Tibial nerve (tissue), 4 donors: ENCODE measurements at regions not wholly inside any gene's neighbourhood (a gene's known extent, or its start where the extent isn't known, plus 50 kb on each side); places are given as distances from the start of the nearest gene placed in this dataset.

ENCODE experiments used
- DNase-seq, 2 donors: peaks; one replicate each; pipeline ENCODE4 v3.0.0-alpha.2; 2019; ENCODE audit warnings: low spot score in 2 of 2
- H3K27ac ChIP-seq, 4 donors: fragments of 200-600 bp; sonication (generic) in 3 of 4; one replicate each; pipeline ENCODE4 v1.5.1; 2017 to 2019; ENCODE audit warnings: mild to moderate bottlenecking in 1 of 4
- H3K27me3 ChIP-seq, 2 donors: fragments of 200-600 bp; sonication (generic) in 1 of 2; one replicate each; pipeline versions ENCODE4 v1.5.1 to v1.6.0; 2017 to 2019
- H3K36me3 ChIP-seq, 3 donors: fragments of 200-600 bp; sonication (generic); one replicate each; pipeline ENCODE4 v1.5.1; 2018 to 2019
- H3K4me1 ChIP-seq, 4 donors: fragments of 200-600 bp; sonication (generic) in 3 of 4; one replicate each; pipeline ENCODE4 v1.5.1; 2017 to 2019
- H3K4me3 ChIP-seq, 4 donors: fragments of 200-600 bp; sonication (generic) in 3 of 4; one replicate each; pipeline ENCODE4 v1.5.1; 2017 to 2019; ENCODE audit warnings: mild to moderate bottlenecking in 1 of 4, moderate library complexity in 1 of 4
- H3K9me3 ChIP-seq, 4 donors: fragments of 200-600 bp; sonication (generic) in 3 of 4; one replicate each; pipeline ENCODE4 v1.5.1; 2017 to 2019
- CTCF ChIP-seq, 5 experiments: fragments of 200-600 bp in 3 of 5; fragments of 450-650 bp in 2 of 5; sonication (generic) in 3 of 5; IDR thresholded peaks; one replicate each; pipeline ENCODE4 v1.5.1; 2016 to 2019; ENCODE audit warnings: antibody characterized with exemption in 5 of 5, mild to moderate bottlenecking in 3 of 5, moderate library complexity in 2 of 5
- EP300 ChIP-seq, 2 donors: sonication (generic); formaldehyde crosslinking; IDR thresholded peaks; one replicate each; pipeline ENCODE4 v1.6.1; 2017; ENCODE audit warnings: antibody characterized with exemption in 2 of 2, mild to moderate bottlenecking in 1 of 2
- POLR2A ChIP-seq, 2 donors: fragments of 450-650 bp; IDR thresholded peaks; one replicate each; pipeline ENCODE4 v1.6.1; 2017; ENCODE audit warnings: antibody characterized with exemption in 2 of 2, mild to moderate bottlenecking in 2 of 2, moderate library complexity in 2 of 2
- WGBS, 2 donors: methylation state at CpG; one replicate each; pipeline ENCODE4 v1.1.5; 2018; 5-methylcytosine and 5-hydroxymethylcytosine counted together

GRCh38 chr6:144343701-144344428, 58.7 kb downstream of the UTRN start:
- Histone ChIP-seq H3K4me1 (peaks cover 4 to 86% (median 45%) of the 10 kb centered on the region in 4 donors), H3K4me3 (peak overlapping the region in 2 of 4 donors; percentile 13 to 34), H3K36me3 (no peaks in the 10 kb centered on the region), H3K9me3 (no peaks in the 10 kb centered on the region), H3K27ac (peak overlapping the region in 3 of 4 donors; percentile 60 to 74 (median 61)), H3K27me3 (no peaks in the 10 kb centered on the region)
- no peak for DNase-seq
- 50 to 56% methylated on average over 10 of the region's 10 CpGs for WGBS, 2 donors
- TF ChIP-seq POLR2A (IDR thresholded peaks at IDR 0.05) (no peak), EP300 (IDR thresholded peaks at IDR 0.05) (peak in 1 of 2 donors; percentile 38)

- no peak for DNase-seq
These were observed 59.5 kb downstream of the UTRN start for GRCh38 chr6:144344646-144345045.

GRCh38 chr6:144345451-144345850, 60.3 kb downstream of the UTRN start:
- H3K9me3 ChIP-seq: no peaks in the 10 kb centered on the region
- no peaks in the 10 kb centered on the region for H3K36me3 ChIP-seq
- H3K4me3 ChIP-seq: no peak overlapping the region
- H3K27ac ChIP-seq: peak overlapping the region in 1 of 4 donors; percentile 26
- no peak for DNase-seq
- peaks cover 2 to 84% (median 38%) of the 10 kb centered on the region in 4 donors for H3K4me1 ChIP-seq
- no peak for TF ChIP-seq EP300 (IDR thresholded peaks at IDR 0.05)
- 93 to 98% methylated on average over 4 of the region's 4 CpGs for WGBS, 2 donors
- no peaks in the 10 kb centered on the region for H3K27me3 ChIP-seq

More at GRCh38 chr6:144344646-144345045, 59.5 kb downstream of the UTRN start:
- no peak for TF ChIP-seq POLR2A (IDR thresholded peaks at IDR 0.05)
- TF ChIP-seq EP300 (IDR thresholded peaks at IDR 0.05): no peak
- no peak for TF ChIP-seq CTCF (IDR thresholded peaks at IDR 0.05)
- Histone ChIP-seq H3K4me1 (peaks cover 4 to 84% (median 41%) of the 10 kb centered on the region in 4 donors), H3K9me3 (no peaks in the 10 kb centered on the region), H3K27me3 (no peaks in the 10 kb centered on the region), H3K4me3 (peak overlapping the region in 2 of 4 donors; percentile 13 to 34), H3K27ac (peak overlapping the region in 3 of 4 donors; percentile 53 to 74 (median 61)), H3K36me3 (no peaks in the 10 kb centered on the region)
- 62 to 78% methylated on average over 5 of the region's 5 CpGs for WGBS, 2 donors

DNA sequence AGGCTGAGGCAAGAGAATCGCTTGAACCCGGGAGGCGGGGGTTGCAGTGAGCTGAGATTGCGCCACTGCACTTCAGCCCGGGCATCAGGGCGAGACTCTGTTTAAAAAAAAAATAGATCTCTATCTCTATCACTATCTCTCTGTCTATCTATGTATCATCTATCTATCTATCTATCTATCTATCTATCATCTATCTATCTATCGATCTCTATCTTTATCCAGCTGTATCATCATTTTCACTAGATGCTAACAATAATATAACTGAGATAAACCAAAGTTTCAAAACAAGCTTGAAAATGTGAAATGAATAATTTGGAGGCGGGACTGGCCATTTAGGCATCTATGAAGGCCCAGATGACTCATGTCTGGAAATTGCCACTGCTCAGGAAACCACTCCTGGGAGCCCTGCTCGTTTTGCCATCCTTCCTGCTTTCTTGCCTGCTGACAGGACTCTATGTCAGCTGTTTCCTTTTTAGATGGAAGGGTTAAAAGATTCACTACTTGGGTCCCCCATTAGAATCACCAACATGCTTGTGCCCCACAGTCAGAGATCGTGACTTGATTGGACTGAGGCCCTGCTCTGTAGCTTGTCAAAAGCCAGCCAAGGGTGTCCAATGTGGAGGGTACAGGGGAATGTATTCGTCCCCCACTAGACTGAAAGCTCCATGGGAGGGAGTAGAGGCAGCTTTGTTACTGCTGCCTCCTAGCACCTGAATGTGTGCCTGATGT, 61.7 kb downstream of the UTRN start:
- Histone ChIP-seq H3K36me3 (no peaks in the 10 kb centered on the region), H3K27ac (peak overlapping the region in 1 of 4 donors; percentile 57), H3K4me3 (no peak overlapping the region), H3K27me3 (no peaks in the 10 kb centered on the region), H3K4me1 (peaks cover 0 to 84% (median 36%) of the 10 kb centered on the region in 4 donors), H3K9me3 (no peaks in the 10 kb centered on the region)
- 76 to 78% methylated on average over 11 of the region's 11 CpGs for WGBS, 2 donors
- DNase-seq: no peak
- no peak for TF ChIP-seq CTCF (IDR thresholded peaks at IDR 0.05)
- TF ChIP-seq POLR2A (IDR thresholded peaks at IDR 0.05): no peak
- no peak for TF ChIP-seq EP300 (IDR thresholded peaks at IDR 0.05)

DNA sequence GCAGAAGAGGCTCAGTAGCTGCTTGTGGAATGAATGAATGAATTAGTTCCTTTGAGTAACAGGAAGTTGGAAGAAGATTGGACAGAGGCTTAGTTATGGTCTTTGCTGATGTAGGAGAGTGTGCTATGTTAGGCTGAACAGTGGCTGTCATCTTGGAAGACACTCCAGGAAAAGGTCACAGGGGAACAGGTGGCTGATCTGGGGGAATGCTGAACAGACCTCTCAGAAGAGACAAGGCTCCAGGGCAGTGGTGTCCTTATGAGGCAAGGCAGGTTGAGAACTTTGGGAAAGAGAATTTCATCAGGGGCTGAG, 62.3 kb downstream of the UTRN start:
- H3K4me3 ChIP-seq: no peak overlapping the region
- no peak for DNase-seq
- TF ChIP-seq EP300 (IDR thresholded peaks at IDR 0.05) (no peak), CTCF (IDR thresholded peaks at IDR 0.05) (no peak), POLR2A (IDR thresholded peaks at IDR 0.05) (no peak)
- H3K36me3 ChIP-seq: no peaks in the 10 kb centered on the region
- H3K9me3 ChIP-seq: no peaks in the 10 kb centered on the region
- peaks cover 0 to 84% (median 39%) of the 10 kb centered on the region in 4 donors for H3K4me1 ChIP-seq
- H3K27me3 ChIP-seq: no peaks in the 10 kb centered on the region
- H3K27ac ChIP-seq: peak overlapping the region in 1 of 4 donors; percentile 57

DNA sequence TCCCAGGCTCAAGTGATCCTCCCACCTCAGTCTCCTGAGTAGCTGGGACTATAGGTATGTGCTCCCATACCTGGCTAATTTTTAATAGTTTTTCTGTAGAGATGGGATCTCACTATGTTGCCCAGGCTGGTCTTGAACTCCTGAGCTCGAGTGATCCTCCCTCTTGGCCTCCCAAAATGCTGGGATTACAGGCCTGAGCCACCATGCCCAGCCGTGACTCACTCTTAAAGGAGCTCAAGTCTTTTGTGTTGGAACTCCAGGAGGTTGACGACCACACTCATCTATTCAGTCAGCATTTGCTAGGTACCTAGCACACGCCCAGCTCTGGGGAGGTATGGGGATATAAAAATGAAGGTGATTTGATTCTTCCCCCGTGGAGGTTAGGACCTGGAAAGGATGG, 62.8 kb downstream of the UTRN start:
- Histone ChIP-seq H3K9me3 (no peaks in the 10 kb centered on the region), H3K4me3 (no peak overlapping the region), H3K36me3 (no peaks in the 10 kb centered on the region), H3K4me1 (peaks cover 0 to 84% (median 42%) of the 10 kb centered on the region in 4 donors), H3K27me3 (no peaks in the 10 kb centered on the region), H3K27ac (peak overlapping the region in 1 of 4 donors; percentile 7)
- 93 to 94% methylated on average over 5 of the region's 5 CpGs for WGBS, 2 donors
- TF ChIP-seq EP300 (IDR thresholded peaks at IDR 0.05) (no peak), POLR2A (IDR thresholded peaks at IDR 0.05) (no peak), CTCF (IDR thresholded peaks at IDR 0.05) (no peak)
- DNase-seq: no peak
